HG03139 (cell line): ENCODE measurements at regions not wholly inside any gene's neighbourhood (a gene's known extent, or its start where the extent isn't known, plus 50 kb on each side); places are given as distances from the start of the nearest gene placed in this dataset.

Source experiments
- ATAC-seq: cut with Tn5 transposase; IDR thresholded peaks from one replicate; pipeline ENCODE4 v1.9.1; 2021; ENCODE audit not compliant: unreplicated experiment

- ATAC-seq, result no peak
These were observed 75.0 kb upstream of the RAD23B start for GRCh38 chr9:107208121-107208520.

DNA sequence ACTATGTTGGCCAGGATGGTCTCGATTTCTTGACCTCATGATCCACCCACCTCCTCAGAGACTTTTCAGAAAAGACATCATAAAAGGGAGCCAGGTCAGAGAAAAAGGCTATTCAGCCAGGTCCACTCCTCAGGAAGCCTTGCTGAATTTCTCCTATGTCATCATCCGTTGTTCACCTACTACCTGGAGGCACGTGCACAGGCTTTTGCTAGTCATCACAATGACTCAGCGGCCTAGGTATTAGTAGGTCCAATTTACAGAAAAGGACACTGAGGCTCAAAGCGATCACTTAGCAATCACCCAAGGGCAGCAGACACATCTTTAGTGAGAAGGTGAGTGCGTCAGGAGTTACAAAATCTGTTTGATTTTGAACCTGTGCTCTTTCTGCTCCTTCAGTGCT, 72.3 kb upstream of the RAD23B start:
- no peak for ATAC-seq

DNA sequence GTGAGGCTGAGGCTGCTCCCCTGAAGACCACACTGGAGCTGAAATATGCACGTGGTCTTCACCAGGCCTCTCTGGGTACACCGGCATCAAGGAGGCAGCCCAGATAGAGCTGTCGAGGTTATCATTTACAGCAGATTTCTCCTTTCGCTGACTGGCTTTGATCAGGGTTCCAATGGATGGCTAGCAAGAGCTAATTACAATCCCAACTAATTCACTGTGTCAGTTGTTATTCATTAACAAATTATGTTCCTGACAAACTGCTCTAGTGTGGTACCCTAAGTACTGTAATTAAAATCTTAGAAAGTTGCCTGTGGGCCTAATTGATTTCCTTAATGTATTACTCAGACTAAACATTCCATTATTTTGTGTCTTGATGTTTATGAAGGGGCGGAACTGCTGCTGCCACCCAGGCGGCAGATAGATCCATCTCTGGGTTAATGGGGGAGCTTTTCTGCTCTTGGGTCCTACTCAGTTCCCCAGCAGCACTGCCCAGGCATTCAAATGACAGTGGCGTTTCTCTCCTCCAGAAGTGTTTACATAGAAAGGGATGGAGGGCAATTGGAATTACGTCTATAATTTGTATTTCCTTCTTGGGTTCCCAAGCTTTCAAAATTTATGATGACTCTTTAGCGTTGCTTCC, 71.7 kb upstream of the RAD23B start:
- no peak for ATAC-seq

GRCh38 chr9:107212613-107213012, 70.5 kb upstream of the RAD23B start:
- no peak for ATAC-seq

GRCh38 chr9:107213080-107213479, 70.0 kb upstream of the RAD23B start:
- ATAC-seq, result no peak

GRCh38 chr9:107213561-107214028, 69.5 kb upstream of the RAD23B start:
- ATAC-seq, result peak; percentile 82

- no peak for ATAC-seq
These were observed 68.7 kb upstream of the RAD23B start for GRCh38 chr9:107214381-107214780.

GRCh38 chr9:107214915-107215314, 68.2 kb upstream of the RAD23B start:
- no peak for ATAC-seq

DNA sequence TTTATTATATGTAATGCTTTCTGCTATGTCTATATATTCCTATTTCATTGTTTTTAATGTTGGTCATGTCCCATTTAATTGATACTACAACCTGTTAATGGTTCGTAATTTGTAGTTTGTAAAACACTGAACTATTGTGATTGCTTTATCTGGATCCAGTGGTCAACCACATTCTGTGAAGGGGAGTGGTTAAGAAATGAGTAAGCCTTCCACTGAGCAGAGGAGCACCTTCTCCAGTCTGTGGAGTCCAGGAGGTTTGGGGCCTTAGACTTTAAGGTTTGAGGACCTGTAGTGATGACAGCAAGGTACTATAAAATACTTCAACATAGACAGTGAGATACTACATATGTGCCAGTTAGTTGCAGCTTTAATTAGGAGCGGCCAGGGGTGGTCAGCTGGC, 67.7 kb upstream of the RAD23B start:
- no peak for ATAC-seq

DNA sequence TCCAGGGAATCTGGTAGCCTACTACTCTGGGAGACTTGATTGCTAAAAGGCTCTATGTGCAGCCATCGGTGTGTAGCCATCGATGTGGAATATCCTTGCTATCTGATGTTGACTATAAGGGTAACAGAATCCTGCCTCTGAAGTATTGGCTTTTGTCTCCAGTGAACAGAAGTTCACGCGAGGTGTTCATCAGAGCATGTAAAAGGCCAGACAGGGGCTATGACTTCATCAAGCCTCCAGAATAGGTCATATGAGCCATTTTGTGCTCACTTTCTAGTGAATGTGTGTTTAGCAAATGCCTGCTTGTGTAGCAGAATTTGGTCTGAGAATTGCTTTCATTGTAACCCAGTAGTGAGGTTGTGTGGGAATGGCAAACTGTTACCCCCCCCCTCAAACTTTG, 66.8 kb upstream of the RAD23B start:
- ATAC-seq, result no peak

GRCh38 chr9:107218829-107219485, 64.1 kb upstream of the RAD23B start:
- ATAC-seq, result peak; percentile 60

- ATAC-seq, result peak; percentile 10
These were observed 63.5 kb upstream of the RAD23B start for GRCh38 chr9:107219486-107220077.

- no peak for ATAC-seq
These were observed 61.8 kb upstream of the RAD23B start for GRCh38 chr9:107221321-107221720.

DNA sequence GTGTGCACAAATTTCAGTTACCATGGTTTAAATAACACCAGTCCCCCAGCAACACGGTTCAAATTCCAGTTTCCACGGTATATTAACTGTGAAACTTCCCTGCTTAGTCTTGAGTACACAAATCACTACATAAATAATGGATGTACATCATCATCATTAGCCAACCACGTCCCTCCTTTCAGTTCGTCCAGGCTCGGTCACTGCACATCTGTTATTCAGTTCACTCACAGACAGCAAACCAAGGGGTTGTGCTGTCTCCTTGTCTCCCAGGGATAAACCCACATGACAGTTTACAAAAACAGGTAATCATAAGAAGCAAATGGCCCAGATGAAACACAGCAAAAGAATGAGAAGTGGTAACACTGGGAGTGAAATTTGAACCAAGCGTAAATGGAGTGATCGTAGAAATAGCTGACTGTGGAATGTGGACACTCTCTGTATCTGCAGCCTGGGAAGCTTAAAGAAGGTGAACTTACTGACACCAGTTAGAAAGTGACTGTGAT, 61.0 kb upstream of the RAD23B start:
- no peak for ATAC-seq

DNA sequence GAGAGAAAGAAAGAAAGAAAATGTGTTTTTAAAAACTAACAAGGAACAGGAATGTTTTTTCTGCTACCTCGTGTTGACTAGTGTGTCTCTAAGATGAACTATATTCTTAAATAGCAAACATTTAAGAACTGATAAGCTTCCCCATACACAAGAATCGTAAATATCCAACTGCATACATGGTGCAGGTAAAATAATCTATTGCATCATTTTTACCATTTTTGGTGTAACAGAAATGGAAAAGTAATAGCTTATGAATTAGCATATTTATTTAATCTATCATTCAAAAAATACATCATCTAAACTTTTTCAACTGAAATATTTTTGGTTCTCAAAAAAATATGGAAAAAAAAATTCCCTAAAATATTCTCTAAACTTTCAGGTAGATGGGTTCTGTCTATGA, 59.7 kb upstream of the RAD23B start:
- ATAC-seq, result no peak

- ATAC-seq, result no peak
These were observed 58.8 kb upstream of the RAD23B start for GRCh38 chr9:107224252-107224651.

GRCh38 chr9:107226421-107226820, 56.7 kb upstream of the RAD23B start:
- no peak for ATAC-seq

- ATAC-seq, result no peak
These were observed 55.3 kb upstream of the RAD23B start for GRCh38 chr9:107227774-107228173.

DNA sequence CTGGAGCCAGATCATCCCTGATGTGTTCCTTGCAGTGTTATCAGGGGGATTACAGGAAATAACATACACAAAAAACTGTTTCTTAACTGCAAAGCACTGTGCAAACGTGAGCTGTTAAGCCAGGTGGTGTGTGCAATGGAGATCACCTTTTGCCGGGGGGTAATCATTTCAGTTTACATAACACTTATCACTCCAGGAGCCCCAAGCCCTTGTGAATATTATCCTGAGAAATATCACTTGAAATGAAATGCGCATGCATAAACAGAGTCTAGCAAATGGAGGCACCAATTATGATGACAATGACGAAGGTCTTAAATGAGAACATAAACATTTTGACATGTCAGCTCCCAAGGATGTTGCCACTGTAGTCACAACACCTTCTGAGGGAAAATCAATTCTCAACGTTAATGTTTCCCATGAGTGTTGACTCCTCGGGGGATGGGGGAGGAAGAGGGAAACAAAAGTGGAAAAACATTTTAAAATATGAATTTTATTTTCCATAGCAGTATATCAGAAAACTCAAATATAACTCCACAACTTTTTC, 54.5 kb upstream of the RAD23B start:
- ATAC-seq, result no peak

DNA sequence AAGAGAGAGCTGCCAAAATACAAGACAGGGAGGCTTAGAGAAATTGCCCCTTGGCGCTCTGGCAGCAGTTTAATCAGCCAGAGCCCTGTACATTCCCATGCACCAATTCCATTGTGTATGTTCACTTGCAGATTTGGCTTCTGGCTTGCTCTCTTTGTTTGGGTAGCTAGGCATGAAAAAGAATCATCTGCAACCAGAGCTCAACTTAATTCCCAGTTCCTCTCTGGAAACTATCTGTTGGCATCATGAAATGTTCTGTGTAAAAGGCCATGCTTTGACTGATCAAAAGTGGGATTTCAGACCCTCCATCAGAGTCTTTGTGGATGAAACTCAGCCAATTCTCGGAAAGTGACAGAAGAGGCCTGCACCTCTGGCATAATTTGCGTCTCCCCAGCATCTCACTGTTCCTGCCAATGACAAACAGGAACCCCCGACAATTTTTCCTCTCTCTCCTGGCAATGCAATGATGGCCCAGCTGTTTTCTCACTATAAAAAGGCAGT, 53.8 kb upstream of the RAD23B start:
- ATAC-seq, result no peak
